IgD-negative memory B cell (primary cell): ENCODE measurements at regions not wholly inside any gene's neighbourhood (a gene's known extent, or its start where the extent isn't known, plus 50 kb on each side); places are given as distances from the start of the nearest gene placed in this dataset.
"Not testable (repeated sequence)": the region's sequence is repeated elsewhere in the genome, so short reads cannot be mapped to it uniquely, and the experiment has no call there.

Experiments
- H3K27ac Mint-ChIP-seq, 3 donors: one replicate each; pipeline ENCODE4 v1.8.0; 2020 to 2022; ENCODE audit warnings: mild to moderate bottlenecking in 3 of 3, mixed read lengths in 3 of 3, moderate library complexity in 1 of 3
- H3K27me3 Mint-ChIP-seq: one replicate; pipeline ENCODE4 v1.8.0; 2021; ENCODE audit warnings: mixed read lengths
- H3K36me3 Mint-ChIP-seq: one replicate; pipeline ENCODE4 v1.8.0; 2020; ENCODE audit warnings: mild to moderate bottlenecking, mixed read lengths
- H3K4me1 Mint-ChIP-seq, 3 donors: one replicate each; pipeline ENCODE4 v1.8.0; 2020 to 2022; ENCODE audit warnings: mixed read lengths in 3 of 3, mild to moderate bottlenecking in 1 of 3
- H3K4me3 Mint-ChIP-seq, 4 donors: one replicate each; pipeline ENCODE4 v1.8.0; 2020 to 2022; ENCODE audit warnings: mild to moderate bottlenecking in 4 of 4, mixed read lengths in 4 of 4, moderate library complexity in 3 of 4
- H3K9me3 Mint-ChIP-seq, 3 donors: one replicate each; pipeline ENCODE4 v1.8.0; 2020 to 2021; ENCODE audit warnings: mixed read lengths in 3 of 3, mild to moderate bottlenecking in 1 of 3

- Mint-ChIP-seq H3K9me3 (peaks cover 0 to 2% (median 0%) of the 10 kb centered on the region in 3 donors), H3K27me3 (peaks cover 8% of the 10 kb centered on the region), H3K4me1 (peaks cover 0 to 2% (median 0%) of the 10 kb centered on the region in 3 donors), H3K27ac (no peak overlapping the region), H3K36me3 (no peaks in the 10 kb centered on the region), H3K4me3 (no peak overlapping the region)
These were observed 273.8 kb downstream of the RPS6KC1 start for GRCh38 chr1:213324859-213325258.

- Mint-ChIP-seq H3K9me3 (peaks cover 0 to 2% (median 0%) of the 10 kb centered on the region in 3 donors), H3K4me1 (peaks cover 0 to 2% (median 0%) of the 10 kb centered on the region in 3 donors), H3K27ac (no peak overlapping the region), H3K27me3 (peaks cover 8% of the 10 kb centered on the region), H3K4me3 (no peak overlapping the region), H3K36me3 (no peaks in the 10 kb centered on the region)
These were observed 274.4 kb downstream of the RPS6KC1 start for GRCh38 chr1:213325482-213325881.

GRCh38 chr1:213326281-213327016 is 275.4 kb downstream of the RPS6KC1 start:
- Mint-ChIP-seq H3K9me3 (peaks cover 0 to 2% (median 0%) of the 10 kb centered on the region in 3 donors), H3K36me3 (no peaks in the 10 kb centered on the region), H3K4me3 (peak overlapping the region in 1 of 4 donors; percentile 65), H3K27me3 (peaks cover 7% of the 10 kb centered on the region), H3K4me1 (peaks cover 0 to 2% (median 0%) of the 10 kb centered on the region in 3 donors), H3K27ac (no peak overlapping the region)

GRCh38 chr1:213327017-213327667 is 276.1 kb downstream of the RPS6KC1 start:
- no peak overlapping the region for H3K4me3 Mint-ChIP-seq
- H3K27ac Mint-ChIP-seq, result no peak overlapping the region
- H3K9me3 Mint-ChIP-seq, result no peaks in the 10 kb centered on the region
- no peaks in the 10 kb centered on the region for H3K36me3 Mint-ChIP-seq
- peaks cover 0 to 2% (median 0%) of the 10 kb centered on the region in 3 donors for H3K4me1 Mint-ChIP-seq
- peaks cover 6% of the 10 kb centered on the region for H3K27me3 Mint-ChIP-seq

- no peak overlapping the region for H3K4me3 Mint-ChIP-seq
- H3K36me3 Mint-ChIP-seq, result no peaks in the 10 kb centered on the region
- H3K9me3 Mint-ChIP-seq, result no peaks in the 10 kb centered on the region
- peaks cover 0 to 2% (median 0%) of the 10 kb centered on the region in 3 donors for H3K4me1 Mint-ChIP-seq
- H3K27me3 Mint-ChIP-seq, result peaks cover 6% of the 10 kb centered on the region
- H3K27ac Mint-ChIP-seq, result no peak overlapping the region
These were observed 278.5 kb downstream of the RPS6KC1 start for GRCh38 chr1:213329406-213330008.

- Mint-ChIP-seq H3K27me3 (peaks cover 6% of the 10 kb centered on the region), H3K9me3 (no peaks in the 10 kb centered on the region), H3K4me1 (peaks cover 0 to 2% (median 0%) of the 10 kb centered on the region in 3 donors), H3K27ac (no peak overlapping the region), H3K36me3 (no peaks in the 10 kb centered on the region), H3K4me3 (no peak overlapping the region)
These were observed 279.2 kb downstream of the RPS6KC1 start for GRCh38 chr1:213330281-213330680.

GRCh38 chr1:213331631-213332175 is 280.7 kb downstream of the RPS6KC1 start:
- H3K27me3 Mint-ChIP-seq, result peaks cover 6% of the 10 kb centered on the region
- H3K36me3 Mint-ChIP-seq, result no peaks in the 10 kb centered on the region
- no peaks in the 10 kb centered on the region for H3K9me3 Mint-ChIP-seq
- no peak overlapping the region for H3K4me3 Mint-ChIP-seq
- H3K4me1 Mint-ChIP-seq, result no peaks in the 10 kb centered on the region
- H3K27ac Mint-ChIP-seq, result peak overlapping the region in 1 of 3 donors; percentile 12

- peaks cover 0 to under 1% (median 0%) of the 10 kb centered on the region in 3 donors for H3K9me3 Mint-ChIP-seq
- peaks cover under 1% of the 10 kb centered on the region for H3K27me3 Mint-ChIP-seq
- no peaks in the 10 kb centered on the region for H3K4me1 Mint-ChIP-seq
- H3K4me3 Mint-ChIP-seq, result no peak overlapping the region
- H3K36me3 Mint-ChIP-seq, result no peaks in the 10 kb centered on the region
- no peak overlapping the region for H3K27ac Mint-ChIP-seq
These were observed 281.4 kb downstream of the RPS6KC1 start for GRCh38 chr1:213332491-213332890.

GRCh38 chr1:213333121-213333520 is 282.1 kb downstream of the RPS6KC1 start:
- Mint-ChIP-seq H3K27me3 (no peaks in the 10 kb centered on the region), H3K4me1 (no peaks in the 10 kb centered on the region), H3K36me3 (no peaks in the 10 kb centered on the region), H3K9me3 (peaks cover 0 to 3% (median 0%) of the 10 kb centered on the region in 3 donors), H3K27ac (no peak overlapping the region), H3K4me3 (no peak overlapping the region)

GRCh38 chr1:213335084-213335483 is 284.0 kb downstream of the RPS6KC1 start:
- H3K4me1 Mint-ChIP-seq, result no peaks in the 10 kb centered on the region
- H3K27me3 Mint-ChIP-seq, result no peaks in the 10 kb centered on the region
- no peaks in the 10 kb centered on the region for H3K36me3 Mint-ChIP-seq
- H3K27ac Mint-ChIP-seq, result no peak overlapping the region
- no peak overlapping the region for H3K4me3 Mint-ChIP-seq
- peaks cover 0 to 3% (median 0%) of the 10 kb centered on the region in 3 donors for H3K9me3 Mint-ChIP-seq

GRCh38 chr1:213337025-213337678 is 286.1 kb downstream of the RPS6KC1 start:
- Mint-ChIP-seq H3K9me3 (peaks cover 0 to 4% (median 3%) of the 10 kb centered on the region in 3 donors), H3K27ac (no peak overlapping the region), H3K4me3 (no peak overlapping the region), H3K4me1 (no peaks in the 10 kb centered on the region), H3K27me3 (peaks cover 3% of the 10 kb centered on the region), H3K36me3 (no peaks in the 10 kb centered on the region)

- Mint-ChIP-seq H3K4me3 (no peak overlapping the region), H3K27me3 (peaks cover 3% of the 10 kb centered on the region), H3K4me1 (no peaks in the 10 kb centered on the region), H3K9me3 (peaks cover 0 to 5% (median 5%) of the 10 kb centered on the region in 3 donors), H3K27ac (no peak overlapping the region), H3K36me3 (no peaks in the 10 kb centered on the region)
These were observed 289.6 kb downstream of the RPS6KC1 start for GRCh38 chr1:213340593-213340992.

GRCh38 chr1:213345621-213346020 is 294.6 kb downstream of the RPS6KC1 start:
- Mint-ChIP-seq H3K36me3 (no peaks in the 10 kb centered on the region), H3K27me3 (peaks cover 1% of the 10 kb centered on the region), H3K4me1 (no peaks in the 10 kb centered on the region), H3K27ac (no peak overlapping the region), H3K9me3 (peaks cover 0 to 5% (median 2%) of the 10 kb centered on the region in 3 donors), H3K4me3 (no peak overlapping the region)

- Mint-ChIP-seq H3K27me3 (peaks cover 2% of the 10 kb centered on the region), H3K4me3 (no peak overlapping the region), H3K27ac (peak overlapping the region in 1 of 3 donors; percentile 42), H3K4me1 (no peaks in the 10 kb centered on the region), H3K9me3 (peaks cover 0 to 6% (median 0%) of the 10 kb centered on the region in 3 donors), H3K36me3 (no peaks in the 10 kb centered on the region)
These were observed 306.4 kb downstream of the RPS6KC1 start for GRCh38 chr1:213357403-213357802.

GRCh38 chr1:213358368-213358767 is 307.3 kb downstream of the RPS6KC1 start:
- not testable (repeated sequence) for H3K36me3 Mint-ChIP-seq, H3K27me3 Mint-ChIP-seq, H3K4me3 Mint-ChIP-seq, H3K9me3 Mint-ChIP-seq, H3K27ac Mint-ChIP-seq, H3K4me1 Mint-ChIP-seq
